H1 (cell line): ENCODE measurements at regions not wholly inside any gene's neighbourhood (a gene's known extent, or its start where the extent isn't known, plus 50 kb on each side); places are given as distances from the start of the nearest gene placed in this dataset.

Experiments
- BCL11A ChIP-seq, 2 experiments: IDR thresholded peaks; one replicate each; pipeline ENCODE4 v1.6.1; 2011; ENCODE audit warnings: low read depth in 2 of 2, low read length in 2 of 2, mild to moderate bottlenecking in 2 of 2
- PHF8 ChIP-seq: fragments of 200-600 bp; sonication (generic); conservative IDR thresholded peaks from 2 replicates; pipeline ENCODE4 v1.7.1; 2012; ENCODE audit warnings: low read depth, mild to moderate bottlenecking, inconsistent platforms, low read length, moderate library complexity
- SRF ChIP-seq: IDR thresholded peaks from 2 replicates; pipeline ENCODE4 v1.6.1; 2011; ENCODE audit warnings: mild to moderate bottlenecking, low read depth, low read length, moderate library complexity
- YY1 ChIP-seq: IDR thresholded peaks from 2 replicates; pipeline ENCODE4 v1.6.1; 2011; ENCODE audit warnings: low read depth, mild to moderate bottlenecking, low read length
- ZNF274 ChIP-seq: IDR thresholded peaks from 2 replicates; pipeline ENCODE4 v1.7.0; 2012; ENCODE audit warnings: low read length, borderline replicate concordance; ENCODE audit errors: extremely low read depth

GRCh38 chr12:77603946-77604345 lies 226.7 kb upstream of the NAV3 start (continued):
- no peak for TF ChIP-seq SRF
- no peak for TF ChIP-seq ZNF274
- TF ChIP-seq BCL11A (IDR thresholded peaks at IDR 0.05; ENCODE audit: low read depth in 2 of 2, low read length in 2 of 2): no peak
- no peak for TF ChIP-seq PHF8
- no peak for TF ChIP-seq YY1
